Mesenchymal stem cell (in vitro differentiated cells and primary cell): ENCODE measurements at regions not wholly inside any gene's neighbourhood (a gene's known extent, or its start where the extent isn't known, plus 50 kb on each side); places are given as distances from the start of the nearest gene placed in this dataset.
"Not testable (repeated sequence)": the region's sequence is repeated elsewhere in the genome, so short reads cannot be mapped to it uniquely, and the experiment has no call there.

Source experiments
- DNase-seq: peaks from one replicate; pipeline ENCODE4 v3.0.0-alpha.2; 2013
- H2AFZ ChIP-seq: one replicate; pipeline ENCODE4 v1.6.1; 2013; ENCODE audit warnings: low read depth, mild to moderate bottlenecking, control low read depth, inconsistent platforms, low read length, moderate library complexity
- H2AK5ac ChIP-seq: 2 replicates; pipeline ENCODE4 v1.6.1; 2013; ENCODE audit warnings: low read length, moderate library complexity, mild to moderate bottlenecking, inconsistent platforms; ENCODE audit not compliant: severe bottlenecking
- H2BK120ac ChIP-seq: one replicate; pipeline ENCODE4 v1.6.1; 2013; ENCODE audit warnings: low read depth, mild to moderate bottlenecking, inconsistent platforms, low read length, moderate library complexity
- H2BK12ac ChIP-seq, 2 experiments: one replicate each; pipeline ENCODE4 v1.6.1; 2013; ENCODE audit warnings: inconsistent platforms in 2 of 2, low read length in 2 of 2, mild to moderate bottlenecking in 2 of 2, moderate library complexity in 2 of 2, control low read depth in 1 of 2
- H2BK15ac ChIP-seq: one replicate; pipeline ENCODE4 v1.6.1; 2013; ENCODE audit warnings: mild to moderate bottlenecking, low read depth, inconsistent platforms; ENCODE audit not compliant: poor library complexity, severe bottlenecking
- H2BK5ac ChIP-seq: 2 replicates; pipeline ENCODE4 v1.6.1; 2013; ENCODE audit warnings: low read depth, mild to moderate bottlenecking, low read length, control low read depth, inconsistent platforms; ENCODE audit not compliant: poor library complexity, severe bottlenecking
- H3K14ac ChIP-seq, 2 experiments: one replicate each; pipeline ENCODE4 v1.6.1; 2013; ENCODE audit warnings: inconsistent platforms in 2 of 2, low read length in 2 of 2, control low read depth in 1 of 2, mild to moderate bottlenecking in 1 of 2, moderate library complexity in 1 of 2
- H3K18ac ChIP-seq, 2 experiments: one replicate each; pipeline ENCODE4 v1.6.1; 2013; ENCODE audit warnings: inconsistent platforms in 2 of 2, low read length in 2 of 2, control low read depth in 1 of 2, low read depth in 1 of 2, mild to moderate bottlenecking in 1 of 2
- H3K23ac ChIP-seq, 2 experiments: one replicate each; pipeline ENCODE4 v1.6.1; 2013; ENCODE audit warnings: inconsistent platforms in 2 of 2, low read length in 2 of 2, mild to moderate bottlenecking in 2 of 2, moderate library complexity in 2 of 2, control low read depth in 1 of 2
- H3K27ac ChIP-seq: 2 replicates; pipeline ENCODE4 v1.5.1; 2013; ENCODE audit warnings: mild to moderate bottlenecking, moderate library complexity, low read length, control low read depth, inconsistent platforms; ENCODE audit not compliant: poor library complexity, severe bottlenecking
- H3K27me3 ChIP-seq, 2 experiments: 2 replicates each; pipeline versions ENCODE4 v1.6.1 to v1.7.0; 2013; ENCODE audit warnings: low read length in 2 of 2, mild to moderate bottlenecking in 2 of 2, moderate library complexity in 2 of 2, control low read depth in 1 of 2, inconsistent platforms in 1 of 2; ENCODE audit not compliant: control insufficient read depth in 1 of 2, insufficient read depth in 1 of 2
- H3K36me3 ChIP-seq, 2 experiments: 2 replicates each; pipeline versions ENCODE4 v1.6.1 to v1.7.0; 2013; ENCODE audit warnings: low read length in 2 of 2, control low read depth in 1 of 2, inconsistent platforms in 1 of 2, low read depth in 1 of 2, mild to moderate bottlenecking in 1 of 2; ENCODE audit not compliant: insufficient read depth in 2 of 2, control insufficient read depth in 1 of 2
- H3K4ac ChIP-seq, 2 experiments: one replicate each; pipeline ENCODE4 v1.6.1; 2013; ENCODE audit warnings: inconsistent platforms in 2 of 2, low read length in 2 of 2, mild to moderate bottlenecking in 2 of 2, moderate library complexity in 2 of 2, control low read depth in 1 of 2, low read depth in 1 of 2
- H3K4me1 ChIP-seq: 2 replicates; pipeline ENCODE4 v1.6.1; 2013; ENCODE audit warnings: low read depth, low read length, control low read depth; ENCODE audit not compliant: control insufficient read depth, insufficient read depth
- H3K4me2 ChIP-seq: 2 replicates; pipeline ENCODE4 v1.6.1; 2013; ENCODE audit warnings: low read length, mild to moderate bottlenecking, inconsistent platforms; ENCODE audit not compliant: poor library complexity, severe bottlenecking
- H3K4me3 ChIP-seq, 2 experiments: 2 replicates each; pipeline versions ENCODE4 v1.5.1 to v1.7.0; 2013; ENCODE audit warnings: low read length in 2 of 2, mild to moderate bottlenecking in 2 of 2, control low read depth in 1 of 2, low read depth in 1 of 2; ENCODE audit not compliant: insufficient read depth in 1 of 2
- H3K79me1 ChIP-seq: replicated peaks from 2 replicates; pipeline ENCODE4 v1.6.1; 2013; ENCODE audit warnings: mild to moderate bottlenecking, control low read depth, low read length, inconsistent platforms; ENCODE audit not compliant: poor library complexity, severe bottlenecking
- H3K9ac ChIP-seq: 2 replicates; pipeline ENCODE4 v1.7.0; 2013; ENCODE audit warnings: mild to moderate bottlenecking, low read length, moderate library complexity
- H3K9me3 ChIP-seq: 2 replicates; pipeline ENCODE4 v1.7.0; 2013; ENCODE audit warnings: mild to moderate bottlenecking, low read length; ENCODE audit not compliant: control insufficient read depth
- H4K8ac ChIP-seq: one replicate; pipeline ENCODE4 v1.6.1; 2013; ENCODE audit warnings: inconsistent platforms, mild to moderate bottlenecking, low read length, moderate library complexity
- H4K91ac ChIP-seq: one replicate; pipeline ENCODE4 v1.6.1; 2013; ENCODE audit warnings: mild to moderate bottlenecking, low read length, inconsistent platforms
- WGBS: methylation state at CpG from one replicate; pipeline ENCODE4 v1.1.7; 2013; ENCODE audit warnings: mixed read lengths; 5-methylcytosine and 5-hydroxymethylcytosine counted together

DNA sequence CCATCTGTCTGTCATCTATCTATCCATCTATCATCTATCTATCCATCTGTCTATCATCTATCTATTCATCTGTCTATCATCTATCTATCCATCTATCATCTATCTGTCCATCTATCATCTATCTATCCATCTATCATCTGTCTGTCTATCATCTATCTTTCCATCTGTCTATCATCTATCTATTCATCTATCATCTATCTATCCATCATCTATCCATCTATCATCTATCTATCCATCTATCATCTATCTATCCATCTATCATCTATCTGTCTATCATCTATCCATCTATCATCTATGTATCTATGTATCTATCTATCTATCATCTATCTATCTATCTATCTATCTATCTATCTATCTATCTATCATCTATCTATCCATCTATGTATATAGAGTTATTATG, 671.6 kb downstream of the UTRN start:
- H3K23ac ChIP-seq, H3K9me3 ChIP-seq, H4K91ac ChIP-seq, H3K4me3 ChIP-seq, H2BK12ac ChIP-seq, H2BK15ac ChIP-seq, H3K27ac ChIP-seq, H3K79me1 ChIP-seq, H3K4me2 ChIP-seq, H2BK5ac ChIP-seq, H2AFZ ChIP-seq, DNase-seq, H3K4me1 ChIP-seq, H2BK120ac ChIP-seq, H3K9ac ChIP-seq, H4K8ac ChIP-seq, H3K18ac ChIP-seq, H3K4ac ChIP-seq, H3K36me3 ChIP-seq, H2AK5ac ChIP-seq, H3K27me3 ChIP-seq, H3K14ac ChIP-seq: not testable (repeated sequence)

DNA sequence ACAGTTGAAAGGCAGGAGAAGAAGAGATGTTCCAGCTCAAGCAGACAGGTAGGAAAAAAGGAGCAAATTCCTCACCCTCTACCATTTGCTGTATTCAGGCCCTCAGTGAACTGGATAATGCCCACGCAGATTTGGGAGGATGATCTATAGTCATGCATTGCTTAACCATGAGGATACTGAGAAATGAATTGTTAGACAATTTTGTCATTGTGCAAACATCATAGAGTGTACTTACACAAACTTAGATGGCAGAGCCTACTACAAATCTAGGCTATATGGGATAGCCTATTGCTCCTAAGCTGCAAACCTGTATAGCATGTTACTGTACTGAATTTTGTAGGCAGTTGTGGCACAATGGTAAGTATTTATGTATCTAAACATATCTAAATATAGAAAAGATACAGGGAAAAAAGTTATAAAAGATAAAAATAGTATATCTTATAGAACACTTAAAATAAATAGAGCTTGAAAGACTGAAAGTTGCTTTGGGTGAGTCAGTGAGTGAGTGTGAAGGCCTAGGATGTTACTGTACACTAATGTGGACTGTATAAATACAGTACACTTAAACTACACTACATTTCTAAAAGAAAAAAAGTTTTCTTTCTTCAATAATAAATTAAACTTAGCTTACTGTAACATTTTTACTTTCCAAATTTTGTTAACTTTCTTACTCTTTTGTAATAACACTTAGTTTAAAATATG, 672.3 kb downstream of the UTRN start:
- Histone ChIP-seq H3K79me1 (no peaks in the 10 kb centered on the region), H2AK5ac (no peak overlapping the region), H2BK120ac (no peak overlapping the region), H4K91ac (no peak overlapping the region), H3K4ac (no peak overlapping the region), H3K14ac (no peak overlapping the region), H3K4me2 (no peak overlapping the region), H3K4me1 (no peaks in the 10 kb centered on the region), H3K23ac (no peak overlapping the region), H2BK5ac (no peak overlapping the region), H3K27ac (no peak overlapping the region), H2BK12ac (no peak overlapping the region), H3K4me3 (no peak overlapping the region), H3K27me3 (no peaks in the 10 kb centered on the region), H3K9ac (no peak overlapping the region), H3K9me3 (no peaks in the 10 kb centered on the region), H4K8ac (no peak overlapping the region), H3K18ac (no peak overlapping the region), H2BK15ac (no peak overlapping the region), H3K36me3 (no peaks in the 10 kb centered on the region), H2AFZ (no peak overlapping the region)
- DNase-seq = peak; percentile 14
- no CpG with 5 or more reads among the region's 1 CpG for WGBS

DNA sequence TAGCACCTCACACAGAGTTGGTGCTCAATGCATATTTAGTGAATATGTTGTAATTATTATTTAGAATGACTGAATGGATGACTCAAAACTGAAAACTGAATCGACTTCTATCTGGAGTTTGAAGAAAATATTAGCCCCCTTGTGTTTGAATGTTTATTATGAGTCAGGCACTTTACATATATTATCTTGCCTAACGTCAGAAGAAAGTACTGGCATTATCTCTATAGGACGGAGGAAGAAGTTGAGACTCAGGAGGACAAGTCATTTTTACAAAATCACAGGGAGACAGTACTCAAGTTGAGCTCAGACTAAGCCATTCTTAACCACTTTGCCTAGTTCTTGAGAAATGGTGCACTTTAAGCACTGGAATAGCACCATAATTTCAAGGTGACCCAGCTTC, 684.0 kb downstream of the UTRN start:
- no peak overlapping the region for H2AFZ ChIP-seq
- no peak overlapping the region for H3K4me2 ChIP-seq
- no peak overlapping the region for H4K91ac ChIP-seq
- H3K27ac ChIP-seq = no peak overlapping the region
- H2BK12ac ChIP-seq = no peak overlapping the region
- no peak overlapping the region for H3K9ac ChIP-seq
- H2AK5ac ChIP-seq = no peak overlapping the region
- no peak overlapping the region for H3K18ac ChIP-seq
- no peaks in the 10 kb centered on the region for H3K79me1 ChIP-seq
- DNase-seq = no peak
- no peak overlapping the region for H3K23ac ChIP-seq
- no peak overlapping the region for H2BK15ac ChIP-seq
- H3K9me3 ChIP-seq = no peaks in the 10 kb centered on the region
- H3K36me3 ChIP-seq = no peaks in the 10 kb centered on the region
- H3K4ac ChIP-seq = no peak overlapping the region
- no peak overlapping the region for H3K14ac ChIP-seq
- no peaks in the 10 kb centered on the region for H3K27me3 ChIP-seq
- no peak overlapping the region for H4K8ac ChIP-seq
- H2BK5ac ChIP-seq = no peak overlapping the region
- 70% methylated on average over 2 of the region's 3 CpGs for WGBS
- no peak overlapping the region for H2BK120ac ChIP-seq
- H3K4me3 ChIP-seq = no peak overlapping the region
- no peaks in the 10 kb centered on the region for H3K4me1 ChIP-seq

DNA sequence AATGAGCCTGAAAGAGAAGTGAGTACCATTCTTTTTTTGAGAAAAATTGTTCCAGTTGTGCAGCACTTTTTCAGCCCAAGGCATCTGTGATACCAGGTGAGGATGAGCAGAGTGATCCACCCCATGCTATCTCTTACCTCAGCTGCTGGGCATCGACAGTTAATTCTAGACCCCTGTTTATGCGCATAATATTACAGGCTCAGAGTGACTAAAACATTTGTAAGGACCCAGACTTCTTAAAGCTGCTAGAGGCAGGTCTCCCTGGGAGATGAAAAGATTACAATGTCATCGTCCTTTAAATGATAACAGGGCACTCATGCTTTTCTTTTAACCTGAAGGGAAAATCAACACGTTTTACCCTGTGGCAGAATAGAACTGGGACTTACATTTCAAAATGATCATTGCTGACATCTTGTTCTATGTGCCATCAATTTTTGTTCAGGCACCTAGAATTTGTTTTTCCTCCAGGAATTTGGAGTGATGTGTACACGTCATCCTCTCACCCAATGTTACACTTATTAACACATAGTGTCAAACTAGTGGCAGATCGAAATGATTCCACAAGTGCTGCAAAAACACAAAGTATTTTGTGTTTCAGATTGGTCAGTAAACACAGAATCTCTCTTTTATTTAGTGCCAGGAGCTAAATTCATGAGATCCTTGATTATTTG, 684.6 kb downstream of the UTRN start:
- H2AFZ ChIP-seq = no peak overlapping the region
- no peak overlapping the region for H2BK12ac ChIP-seq
- WGBS = 87% methylated on average over 6 of the region's 6 CpGs
- H4K91ac ChIP-seq = no peak overlapping the region
- H2BK5ac ChIP-seq = no peak overlapping the region
- H3K18ac ChIP-seq = no peak overlapping the region
- no peak overlapping the region for H3K23ac ChIP-seq
- H3K9me3 ChIP-seq = no peaks in the 10 kb centered on the region
- no peaks in the 10 kb centered on the region for H3K4me1 ChIP-seq
- no peak overlapping the region for H3K9ac ChIP-seq
- no peak overlapping the region for H3K4ac ChIP-seq
- H3K27ac ChIP-seq = no peak overlapping the region
- no peak overlapping the region for H4K8ac ChIP-seq
- no peaks in the 10 kb centered on the region for H3K36me3 ChIP-seq
- no peak for DNase-seq
- H2BK120ac ChIP-seq = no peak overlapping the region
- no peaks in the 10 kb centered on the region for H3K27me3 ChIP-seq
- no peak overlapping the region for H3K14ac ChIP-seq
- H3K4me3 ChIP-seq = no peak overlapping the region
- H2BK15ac ChIP-seq = no peak overlapping the region
- H3K79me1 ChIP-seq = no peaks in the 10 kb centered on the region
- no peak overlapping the region for H2AK5ac ChIP-seq
- H3K4me2 ChIP-seq = no peak overlapping the region
